Neural cell (in vitro differentiated cells): ENCODE measurements at regions not wholly inside any gene's neighbourhood (a gene's known extent, or its start where the extent isn't known, plus 50 kb on each side); places are given as distances from the start of the nearest gene placed in this dataset.

Experiments used
- H2AFZ ChIP-seq: fragments of 200-600, 300-800 bp; sonication (generic), shearing (Covaris generic); 2 replicates; pipeline ENCODE4 v1.6.0; 2014; ENCODE audit warnings: low read depth, mild to moderate bottlenecking, antibody characterized with exemption, low read length, moderate library complexity
- H3F3A ChIP-seq: fragments of 200-600 bp; shearing (Covaris generic); 2 replicates; pipeline ENCODE4 v1.6.1; 2016; ENCODE audit warnings: mild to moderate bottlenecking, moderate library complexity, mixed read lengths, antibody characterized with exemption, low read length; ENCODE audit not compliant: insufficient read depth, poor library complexity, severe bottlenecking
- H3K27ac ChIP-seq: fragments of 200-600, 300-800 bp; sonication (generic), shearing (Covaris generic); 2 replicates; pipeline ENCODE4 v1.5.1; 2014; ENCODE audit warnings: mild to moderate bottlenecking, low read length, moderate library complexity
- H3K27me3 ChIP-seq: fragments of 300-800, 200-600 bp; sonication (generic), shearing (Covaris generic); 2 replicates; pipeline ENCODE4 v1.6.0; 2014; ENCODE audit warnings: mild to moderate bottlenecking, low read depth, low read length, moderate library complexity; ENCODE audit not compliant: insufficient read depth
- H3K36me3 ChIP-seq: fragments of 300-800, 200-600 bp; sonication (generic), shearing (Covaris generic); 2 replicates; pipeline ENCODE4 v1.5.1; 2014; ENCODE audit warnings: mild to moderate bottlenecking, antibody characterized with exemption, low read length, moderate library complexity; ENCODE audit not compliant: insufficient read depth
- H3K4me2 ChIP-seq: fragments of 300-800, 200-600 bp; sonication (generic), shearing (Covaris generic); 2 replicates; pipeline ENCODE4 v1.6.0; 2014; ENCODE audit warnings: mild to moderate bottlenecking, low read length
- H3K4me3 ChIP-seq: fragments of 300-800, 200-600 bp; sonication (generic), shearing (Covaris generic); 2 replicates; pipeline ENCODE4 v1.5.1; 2014; ENCODE audit warnings: mild to moderate bottlenecking, low read length, moderate library complexity
- H3K79me2 ChIP-seq: fragments of 200-600 bp; shearing (Covaris generic); replicated peaks from 2 replicates; pipeline ENCODE4 v1.6.0; 2014; ENCODE audit warnings: mild to moderate bottlenecking, low read length, moderate library complexity; ENCODE audit not compliant: insufficient read depth
- H3K9ac ChIP-seq: fragments of 300-800, 200-600 bp; sonication (generic), shearing (Covaris generic); 2 replicates; pipeline ENCODE4 v1.6.1; 2016; ENCODE audit warnings: mild to moderate bottlenecking, low read length, mixed read lengths
- H3K9me2 ChIP-seq: fragments of 200-600 bp; shearing (Covaris generic); 2 replicates; pipeline ENCODE4 v1.6.1; 2016; ENCODE audit warnings: mild to moderate bottlenecking, low read length, mixed read lengths; ENCODE audit not compliant: insufficient read depth
- H3K9me3 ChIP-seq: fragments of 200-600, 300-800 bp; sonication (generic), shearing (Covaris generic); 2 replicates; pipeline ENCODE4 v1.6.1; 2016; ENCODE audit warnings: mild to moderate bottlenecking, mixed run types, low read length, moderate library complexity, mixed read lengths
- H4K20me1 ChIP-seq: fragments of 200-600 bp; shearing (Covaris generic); 2 replicates; pipeline ENCODE4 v1.6.1; 2016; ENCODE audit warnings: mild to moderate bottlenecking, mixed run types; ENCODE audit not compliant: insufficient read depth
- CTCF ChIP-seq: fragments of 450-650 bp; IDR thresholded peaks from 2 replicates; pipeline ENCODE4 v1.5.1; 2014; ENCODE audit warnings: antibody characterized with exemption, mild to moderate bottlenecking, moderate library complexity; ENCODE audit not compliant: poor library complexity, severe bottlenecking
- EP300 ChIP-seq: fragments of 450-650 bp; conservative IDR thresholded peaks from 2 replicates; pipeline ENCODE4 v1.6.1; 2014; ENCODE audit warnings: antibody characterized with exemption, mild to moderate bottlenecking, moderate library complexity; ENCODE audit not compliant: poor library complexity, severe bottlenecking
- EZH2 ChIP-seq: fragments of 200-600, 300-800 bp; shearing (Covaris generic), sonication (generic); IDR thresholded peaks from 2 replicates; pipeline ENCODE4 v1.6.1; 2014; ENCODE audit warnings: antibody characterized with exemption, low read length, borderline replicate concordance, mild to moderate bottlenecking; ENCODE audit not compliant: insufficient read depth, poor library complexity, severe bottlenecking
- MXI1 ChIP-seq: fragments of 450-650 bp; conservative IDR thresholded peaks from 2 replicates; pipeline ENCODE4 v1.6.1; 2014; ENCODE audit warnings: antibody characterized with exemption, mild to moderate bottlenecking; ENCODE audit not compliant: poor library complexity, severe bottlenecking
- POLR2AphosphoS5 ChIP-seq: IDR thresholded peaks from 2 replicates; pipeline ENCODE4 v1.6.1; 2012
- RAD21 ChIP-seq: fragments of 450-650 bp; conservative IDR thresholded peaks from 2 replicates; pipeline ENCODE4 v1.6.1; 2014; ENCODE audit warnings: antibody characterized with exemption, mild to moderate bottlenecking, moderate library complexity
- SMC3 ChIP-seq: fragments of 450-650 bp; conservative IDR thresholded peaks from 2 replicates; pipeline ENCODE4 v1.6.1; 2014; ENCODE audit warnings: antibody characterized with exemption, mild to moderate bottlenecking, moderate library complexity; ENCODE audit not compliant: poor library complexity
- TAF1 ChIP-seq: IDR thresholded peaks from 2 replicates; pipeline ENCODE4 v1.6.1; 2012; ENCODE audit warnings: low read depth
- TF ChIP-seq, protein P1 (sequence below): IDR thresholded peaks from 2 replicates; pipeline ENCODE4 v1.6.1; 2012; ENCODE audit warnings: borderline replicate concordance

DNA sequence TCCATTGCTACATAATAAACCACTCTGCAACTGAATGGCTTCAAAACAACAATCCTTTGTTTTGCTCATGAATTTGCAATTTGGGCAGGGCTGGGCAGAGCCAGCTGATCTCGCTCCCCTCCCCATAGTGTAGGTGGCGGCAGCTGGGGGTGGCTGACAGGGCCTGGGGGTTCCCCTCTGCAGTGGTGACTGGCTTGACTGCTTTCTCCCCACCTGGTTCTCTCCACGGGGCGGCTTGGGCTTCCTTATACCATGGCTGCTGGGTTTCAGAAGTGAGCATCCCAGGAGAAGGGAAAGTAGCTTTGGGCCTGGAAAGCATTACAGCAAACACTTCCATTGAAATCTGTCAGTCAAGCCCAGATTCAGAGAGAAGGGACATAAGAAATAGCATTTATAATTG is 129.7 kb upstream of the ZBTB40 start:
- Histone ChIP-seq H3K9me3 (no peaks in the 10 kb centered on the region), H3K36me3 (no peaks in the 10 kb centered on the region), H3F3A (no peaks in the 10 kb centered on the region), H3K4me3 (no peak overlapping the region), H3K27me3 (no peaks in the 10 kb centered on the region), H2AFZ (no peak overlapping the region), H3K9me2 (no peaks in the 10 kb centered on the region), H3K9ac (no peak overlapping the region), H3K79me2 (no peaks in the 10 kb centered on the region), H3K27ac (no peak overlapping the region), H4K20me1 (no peaks in the 10 kb centered on the region), H3K4me2 (no peak overlapping the region)
- TF ChIP-seq TAF1, result no peak
- no peak for TF ChIP-seq EZH2
- TF ChIP-seq POLR2AphosphoS5, result no peak
- no peak for TF ChIP-seq EP300
- TF ChIP-seq, protein P1, sequence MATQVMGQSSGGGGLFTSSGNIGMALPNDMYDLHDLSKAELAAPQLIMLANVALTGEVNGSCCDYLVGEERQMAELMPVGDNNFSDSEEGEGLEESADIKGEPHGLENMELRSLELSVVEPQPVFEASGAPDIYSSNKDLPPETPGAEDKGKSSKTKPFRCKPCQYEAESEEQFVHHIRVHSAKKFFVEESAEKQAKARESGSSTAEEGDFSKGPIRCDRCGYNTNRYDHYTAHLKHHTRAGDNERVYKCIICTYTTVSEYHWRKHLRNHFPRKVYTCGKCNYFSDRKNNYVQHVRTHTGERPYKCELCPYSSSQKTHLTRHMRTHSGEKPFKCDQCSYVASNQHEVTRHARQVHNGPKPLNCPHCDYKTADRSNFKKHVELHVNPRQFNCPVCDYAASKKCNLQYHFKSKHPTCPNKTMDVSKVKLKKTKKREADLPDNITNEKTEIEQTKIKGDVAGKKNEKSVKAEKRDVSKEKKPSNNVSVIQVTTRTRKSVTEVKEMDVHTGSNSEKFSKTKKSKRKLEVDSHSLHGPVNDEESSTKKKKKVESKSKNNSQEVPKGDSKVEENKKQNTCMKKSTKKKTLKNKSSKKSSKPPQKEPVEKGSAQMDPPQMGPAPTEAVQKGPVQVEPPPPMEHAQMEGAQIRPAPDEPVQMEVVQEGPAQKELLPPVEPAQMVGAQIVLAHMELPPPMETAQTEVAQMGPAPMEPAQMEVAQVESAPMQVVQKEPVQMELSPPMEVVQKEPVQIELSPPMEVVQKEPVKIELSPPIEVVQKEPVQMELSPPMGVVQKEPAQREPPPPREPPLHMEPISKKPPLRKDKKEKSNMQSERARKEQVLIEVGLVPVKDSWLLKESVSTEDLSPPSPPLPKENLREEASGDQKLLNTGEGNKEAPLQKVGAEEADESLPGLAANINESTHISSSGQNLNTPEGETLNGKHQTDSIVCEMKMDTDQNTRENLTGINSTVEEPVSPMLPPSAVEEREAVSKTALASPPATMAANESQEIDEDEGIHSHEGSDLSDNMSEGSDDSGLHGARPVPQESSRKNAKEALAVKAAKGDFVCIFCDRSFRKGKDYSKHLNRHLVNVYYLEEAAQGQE, result no peak
- TF ChIP-seq RAD21, result no peak
- no peak for TF ChIP-seq SMC3
- no peak for TF ChIP-seq CTCF
- TF ChIP-seq MXI1, result no peak

DNA sequence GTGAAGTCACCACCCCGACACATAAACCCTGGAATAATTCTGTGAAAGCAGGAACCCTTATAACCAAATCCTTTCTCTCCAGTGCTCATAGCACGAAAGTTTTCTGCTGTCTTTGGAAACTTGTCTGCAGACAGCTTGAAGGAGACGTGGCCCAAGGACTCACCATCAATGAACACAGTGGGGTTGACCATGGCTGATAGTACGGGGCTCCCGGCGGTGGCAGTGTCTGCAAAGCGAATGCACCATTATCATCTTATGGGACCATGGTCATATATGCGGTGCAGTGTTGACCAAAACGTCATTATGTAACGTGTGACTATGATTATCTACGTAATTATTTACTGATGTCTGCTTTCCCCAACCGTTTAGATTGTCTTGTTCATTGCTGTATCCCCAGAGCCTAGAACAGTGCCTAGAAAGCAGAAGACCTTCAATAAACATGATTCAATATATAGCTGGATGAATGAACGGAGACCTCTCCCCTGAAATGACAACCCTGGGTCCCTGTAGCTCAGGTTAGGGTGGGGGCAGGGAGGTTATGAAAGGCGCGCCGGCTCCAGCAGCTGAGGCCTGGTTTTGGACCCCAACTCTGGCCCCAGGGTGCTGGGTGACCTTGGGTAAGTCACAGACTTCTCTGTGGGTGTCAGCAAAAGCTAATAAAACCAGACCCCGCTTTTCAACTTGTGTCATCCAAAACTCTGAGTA is 128.4 kb upstream of the ZBTB40 start:
- TF ChIP-seq, protein P1, result no peak
- TF ChIP-seq SMC3 (no peak), EZH2 (no peak), POLR2AphosphoS5 (no peak), TAF1 (no peak), EP300 (no peak), MXI1 (no peak), RAD21 (no peak), CTCF (no peak)
- no peak overlapping the region for H3K4me2 ChIP-seq

More for the DNA sequence above, 128.4 kb upstream of the ZBTB40 start:
- Histone ChIP-seq H3K4me3 (no peak overlapping the region), H3K27ac (no peak overlapping the region), H3K9ac (no peak overlapping the region), H3K79me2 (no peaks in the 10 kb centered on the region), H3K36me3 (no peaks in the 10 kb centered on the region), H2AFZ (no peak overlapping the region), H3F3A (no peaks in the 10 kb centered on the region), H4K20me1 (no peaks in the 10 kb centered on the region), H3K27me3 (no peaks in the 10 kb centered on the region), H3K9me2 (no peaks in the 10 kb centered on the region), H3K9me3 (no peaks in the 10 kb centered on the region)
